ENCODE measurements at regions not wholly inside any gene's neighbourhood (a gene's known extent, or its start where the extent isn't known, plus 50 kb on each side); places are given as distances from the start of the nearest gene placed in this dataset.

DNA sequence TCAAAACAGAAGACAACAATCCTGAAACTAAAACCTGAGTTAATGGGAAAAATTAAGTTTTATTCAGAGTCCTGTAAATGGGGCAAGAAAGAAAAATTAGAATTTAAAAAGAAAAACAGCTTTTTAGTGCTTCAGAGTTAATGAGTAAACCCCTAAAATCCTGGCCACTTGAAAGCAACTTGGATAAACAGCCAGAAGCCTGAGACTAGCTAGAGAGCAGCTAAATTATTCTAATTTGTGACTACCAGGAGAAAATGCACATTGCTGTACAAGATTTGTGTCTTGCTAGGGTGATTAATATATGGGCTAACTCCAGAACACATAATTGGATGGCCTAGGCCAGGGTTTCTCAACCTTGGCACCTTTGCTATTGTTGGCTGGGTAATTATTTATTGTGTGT, 62.4 kb upstream of the ARG1 start (continued):
- TF ChIP-seq USF2 (IDR thresholded peaks at IDR 0.05; ENCODE audit: low read length) = no peak
